ENCODE measurements at regions not wholly inside any gene's neighbourhood (a gene's known extent, or its start where the extent isn't known, plus 50 kb on each side); places are given as distances from the start of the nearest gene placed in this dataset.

- no peak for DNase-seq (ENCODE audit: low read depth in 2 of 2)
These were observed 473.5 kb upstream of the RGMA start for GRCh38 chr15:93562395-93563123.

- no peak for DNase-seq (ENCODE audit: low read depth in 2 of 2)
These were observed 468.7 kb upstream of the RGMA start for GRCh38 chr15:93557696-93558095.

- no peak for DNase-seq (ENCODE audit: low read depth in 2 of 2)
These were observed 464.3 kb upstream of the RGMA start for GRCh38 chr15:93553167-93553935.

GRCh38 chr15:93543093-93543492 lies 454.1 kb upstream of the RGMA start:
- DNase-seq (ENCODE audit: low read depth in 2 of 2): no peak

GRCh38 chr15:93527374-93528050 lies 438.5 kb upstream of the RGMA start:
- no peak for DNase-seq (ENCODE audit: low read depth in 2 of 2)

- no peak for DNase-seq (ENCODE audit: low read depth in 2 of 2)
These were observed 435.4 kb upstream of the RGMA start for GRCh38 chr15:93524432-93524831.

- no peak for DNase-seq (ENCODE audit: low read depth in 2 of 2)
These were observed 434.5 kb upstream of the RGMA start for GRCh38 chr15:93523481-93523880.

GRCh38 chr15:93520206-93520605 lies 431.2 kb upstream of the RGMA start:
- no peak for DNase-seq (ENCODE audit: low read depth in 2 of 2)

GRCh38 chr15:93519599-93519998 lies 430.6 kb upstream of the RGMA start:
- no peak for DNase-seq (ENCODE audit: low read depth in 2 of 2)

- no peak for DNase-seq (ENCODE audit: low read depth in 2 of 2)
These were observed 428.2 kb upstream of the RGMA start for GRCh38 chr15:93517176-93517575.

- no peak for DNase-seq (ENCODE audit: low read depth in 2 of 2)
These were observed 426.4 kb upstream of the RGMA start for GRCh38 chr15:93515256-93516051.

GRCh38 chr15:93506646-93507045 lies 417.6 kb upstream of the RGMA start:
- no peak for DNase-seq (ENCODE audit: low read depth in 2 of 2)

GRCh38 chr15:93505506-93505905 lies 416.5 kb upstream of the RGMA start:
- DNase-seq (ENCODE audit: low read depth in 2 of 2): no peak

GRCh38 chr15:93501946-93502345 lies 412.9 kb upstream of the RGMA start:
- DNase-seq (ENCODE audit: low read depth in 2 of 2): no peak

- no peak for DNase-seq (ENCODE audit: low read depth in 2 of 2)
These were observed 411.1 kb upstream of the RGMA start for GRCh38 chr15:93500155-93500554.

GRCh38 chr15:93497291-93497690 lies 408.3 kb upstream of the RGMA start:
- no peak for DNase-seq (ENCODE audit: low read depth in 2 of 2)

GRCh38 chr15:93496888-93497287 lies 407.9 kb upstream of the RGMA start:
- DNase-seq (ENCODE audit: low read depth in 2 of 2): no peak

GRCh38 chr15:93495799-93496637 lies 407.0 kb upstream of the RGMA start:
- no peak for DNase-seq (ENCODE audit: low read depth in 2 of 2)

GRCh38 chr15:93493172-93493571 lies 404.2 kb upstream of the RGMA start:
- DNase-seq (ENCODE audit: low read depth in 2 of 2): no peak

GRCh38 chr15:93491291-93491690 lies 402.3 kb upstream of the RGMA start:
- no peak for DNase-seq (ENCODE audit: low read depth in 2 of 2)

GRCh38 chr15:93488296-93488713 lies 399.3 kb upstream of the RGMA start:
- DNase-seq (ENCODE audit: low read depth in 2 of 2): no peak

Measured in activated CD8-positive, alpha-beta memory T cell treated with anti-CD3 and anti-CD28 coated beads for 4 hours (primary cell).